BJ (cell line): ENCODE measurements at regions not wholly inside any gene's neighbourhood (a gene's known extent, or its start where the extent isn't known, plus 50 kb on each side); places are given as distances from the start of the nearest gene placed in this dataset.

ENCODE experiments used
- CTCF ChIA-PET: fragments of 350-600 bp; formaldehyde crosslinking; extraction: SDS; loops from one replicate; lab custom pipeline; 2021; ENCODE audit warnings: antibody characterized with exemption, inconsistent platforms; lab: Yijun Ruan, JAX
- POLR2A ChIA-PET: fragments of 300-600 bp; sonication (Branson Sonifier 250); formaldehyde crosslinking; extraction: SDS; loops from one replicate; lab custom pipeline; 2021; ENCODE audit warnings: antibody characterized with exemption; lab: Charles Lee
- DNase-seq: peaks from one replicate; pipeline ENCODE4 v3.0.0-alpha.2; 2011; ENCODE audit warnings: low read depth
- H3K27me3 ChIP-seq: 2 replicates; pipeline ENCODE4 v1.6.0; 2011; ENCODE audit warnings: low read length; ENCODE audit not compliant: control insufficient read depth, insufficient read depth
- H3K36me3 ChIP-seq: 2 replicates; pipeline ENCODE4 v1.5.1; 2011; ENCODE audit warnings: low read length; ENCODE audit not compliant: control insufficient read depth, insufficient read depth
- H3K4me3 ChIP-seq: 2 replicates; pipeline ENCODE4 v1.5.1; 2011; ENCODE audit warnings: low read depth, mild to moderate bottlenecking, control low read depth, low read length
- TF ChIP-seq, protein P1 (sequence below): IDR thresholded peaks from 2 replicates; pipeline ENCODE4 v1.5.1; 2011; ENCODE audit warnings: low read depth, mild to moderate bottlenecking, control low read depth, inconsistent platforms, low read length, moderate library complexity; ENCODE audit not compliant: insufficient read depth

DNA sequence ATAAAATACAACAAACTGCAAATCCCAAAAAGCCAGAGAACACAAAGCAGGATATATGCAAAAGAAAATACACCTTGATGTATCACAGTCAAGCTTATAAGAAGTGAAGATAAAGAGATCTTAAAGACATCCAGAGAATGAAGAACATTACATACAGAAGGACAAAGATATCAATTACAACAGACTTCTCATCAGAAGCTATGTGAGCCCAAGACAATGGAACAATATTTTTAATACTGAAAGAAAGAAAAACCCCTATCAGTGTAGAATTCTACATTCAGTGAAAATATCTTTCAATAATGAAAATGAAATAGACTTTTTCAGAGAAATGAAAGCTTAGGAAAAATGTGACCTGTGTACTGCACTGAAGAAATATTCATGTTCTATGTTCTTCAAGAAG is 104.5 kb upstream of the PHACTR3 start:
- POLR2A ChIA-PET = no interaction called here
- TF ChIP-seq, protein P1, sequence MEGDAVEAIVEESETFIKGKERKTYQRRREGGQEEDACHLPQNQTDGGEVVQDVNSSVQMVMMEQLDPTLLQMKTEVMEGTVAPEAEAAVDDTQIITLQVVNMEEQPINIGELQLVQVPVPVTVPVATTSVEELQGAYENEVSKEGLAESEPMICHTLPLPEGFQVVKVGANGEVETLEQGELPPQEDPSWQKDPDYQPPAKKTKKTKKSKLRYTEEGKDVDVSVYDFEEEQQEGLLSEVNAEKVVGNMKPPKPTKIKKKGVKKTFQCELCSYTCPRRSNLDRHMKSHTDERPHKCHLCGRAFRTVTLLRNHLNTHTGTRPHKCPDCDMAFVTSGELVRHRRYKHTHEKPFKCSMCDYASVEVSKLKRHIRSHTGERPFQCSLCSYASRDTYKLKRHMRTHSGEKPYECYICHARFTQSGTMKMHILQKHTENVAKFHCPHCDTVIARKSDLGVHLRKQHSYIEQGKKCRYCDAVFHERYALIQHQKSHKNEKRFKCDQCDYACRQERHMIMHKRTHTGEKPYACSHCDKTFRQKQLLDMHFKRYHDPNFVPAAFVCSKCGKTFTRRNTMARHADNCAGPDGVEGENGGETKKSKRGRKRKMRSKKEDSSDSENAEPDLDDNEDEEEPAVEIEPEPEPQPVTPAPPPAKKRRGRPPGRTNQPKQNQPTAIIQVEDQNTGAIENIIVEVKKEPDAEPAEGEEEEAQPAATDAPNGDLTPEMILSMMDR = no peak
- H3K36me3 ChIP-seq = no peaks in the 10 kb centered on the region
- no peak for DNase-seq
- H3K4me3 ChIP-seq = no peak overlapping the region
- CTCF ChIA-PET = interaction anchor here (1.4 kb wide), 1 partner anchor 20 kb away, joined by 8 read pairs; no protein-coding TSS in a partner anchor
- no peaks in the 10 kb centered on the region for H3K27me3 ChIP-seq

DNA sequence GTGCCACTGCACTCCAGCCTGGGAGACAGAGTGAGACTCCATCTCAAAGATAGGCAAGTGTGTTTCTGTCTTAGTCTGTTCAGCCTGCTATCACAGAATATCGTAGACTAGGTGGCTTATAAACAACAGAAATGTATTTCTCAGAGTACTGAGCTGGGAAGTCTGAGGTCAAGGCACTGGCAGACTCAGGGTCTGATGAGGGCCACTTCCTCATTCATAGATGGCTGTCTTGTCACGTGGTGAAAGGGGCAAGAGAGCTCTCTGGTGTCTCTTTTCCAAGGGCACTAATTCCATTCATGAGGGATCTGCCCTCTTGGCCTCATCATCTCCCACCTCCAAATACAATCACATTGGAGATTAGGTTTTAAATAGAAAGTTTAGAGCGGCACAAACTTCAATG is 95.6 kb upstream of the PHACTR3 start:
- ChIA-PET POLR2A (no interaction called here), CTCF (interaction anchor here (1.1 to 1.9 kb wide), 3 partner anchors 13 to 37 kb away, joined by 4 to 10 read pairs (median 5); no protein-coding TSS in a partner anchor)
- no peaks in the 10 kb centered on the region for H3K36me3 ChIP-seq
- TF ChIP-seq, protein P1 = no peak
- H3K27me3 ChIP-seq = no peaks in the 10 kb centered on the region
- no peak for DNase-seq
- H3K4me3 ChIP-seq = no peak overlapping the region

DNA sequence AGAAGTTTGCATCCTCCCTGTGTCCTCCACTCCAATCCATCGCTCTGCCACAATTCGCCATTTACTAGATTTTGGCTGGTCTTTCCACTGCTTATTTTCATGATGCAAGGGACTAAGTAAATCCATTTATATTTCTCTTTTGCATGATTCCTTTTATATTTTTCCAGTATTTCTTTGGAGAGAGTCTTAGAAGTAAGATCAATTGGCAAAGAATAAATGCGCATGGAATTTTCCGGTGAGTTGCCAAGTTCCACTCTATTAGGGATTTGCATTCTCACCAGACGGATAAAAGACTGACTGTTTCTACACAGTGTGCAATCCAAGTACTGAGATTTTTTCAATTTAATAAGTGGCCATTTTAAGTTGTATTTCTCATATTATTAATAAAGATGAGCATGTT is 91.7 kb upstream of the PHACTR3 start:
- DNase-seq = no peak
- TF ChIP-seq, protein P1 = no peak

DNA sequence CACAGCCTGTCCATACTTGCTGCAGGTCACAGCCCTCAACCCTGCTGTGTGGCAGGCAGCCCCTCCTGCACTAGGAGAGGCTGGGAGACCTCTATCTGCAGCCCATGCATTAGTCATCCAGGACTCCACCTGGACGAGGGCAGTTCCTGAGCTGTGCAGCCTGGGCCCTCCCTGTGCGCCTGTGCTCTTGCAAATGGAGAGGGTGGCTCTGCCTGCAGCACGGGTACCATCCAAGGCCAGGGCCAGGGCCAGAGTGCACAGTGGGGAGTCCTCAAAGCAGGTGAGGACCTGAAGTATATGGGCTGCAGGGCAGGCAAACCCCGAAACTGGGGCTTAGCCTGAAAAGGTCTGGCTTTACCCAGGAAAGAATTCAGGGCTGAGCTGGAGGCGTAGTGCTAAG is 89.8 kb upstream of the PHACTR3 start:
- ChIA-PET CTCF (interaction anchor here (2.2 to 4.5 kb wide), 2 partner anchors 12 to 19 kb away, joined by 9 to 39 read pairs; no protein-coding TSS in a partner anchor), POLR2A (no interaction called here)
- Histone ChIP-seq H3K27me3 (no peaks in the 10 kb centered on the region), H3K36me3 (no peaks in the 10 kb centered on the region), H3K4me3 (no peak overlapping the region)
- no peak for DNase-seq
- TF ChIP-seq, protein P1 = no peak

More for the DNA sequence above, 91.7 kb upstream of the PHACTR3 start:
- ChIA-PET CTCF (interaction anchor here (4.5 kb wide), 1 partner anchor 14 kb away, joined by 39 read pairs; no protein-coding TSS in a partner anchor), POLR2A (no interaction called here)
- no peak overlapping the region for H3K4me3 ChIP-seq
- no peaks in the 10 kb centered on the region for H3K27me3 ChIP-seq
- H3K36me3 ChIP-seq = no peaks in the 10 kb centered on the region

DNA sequence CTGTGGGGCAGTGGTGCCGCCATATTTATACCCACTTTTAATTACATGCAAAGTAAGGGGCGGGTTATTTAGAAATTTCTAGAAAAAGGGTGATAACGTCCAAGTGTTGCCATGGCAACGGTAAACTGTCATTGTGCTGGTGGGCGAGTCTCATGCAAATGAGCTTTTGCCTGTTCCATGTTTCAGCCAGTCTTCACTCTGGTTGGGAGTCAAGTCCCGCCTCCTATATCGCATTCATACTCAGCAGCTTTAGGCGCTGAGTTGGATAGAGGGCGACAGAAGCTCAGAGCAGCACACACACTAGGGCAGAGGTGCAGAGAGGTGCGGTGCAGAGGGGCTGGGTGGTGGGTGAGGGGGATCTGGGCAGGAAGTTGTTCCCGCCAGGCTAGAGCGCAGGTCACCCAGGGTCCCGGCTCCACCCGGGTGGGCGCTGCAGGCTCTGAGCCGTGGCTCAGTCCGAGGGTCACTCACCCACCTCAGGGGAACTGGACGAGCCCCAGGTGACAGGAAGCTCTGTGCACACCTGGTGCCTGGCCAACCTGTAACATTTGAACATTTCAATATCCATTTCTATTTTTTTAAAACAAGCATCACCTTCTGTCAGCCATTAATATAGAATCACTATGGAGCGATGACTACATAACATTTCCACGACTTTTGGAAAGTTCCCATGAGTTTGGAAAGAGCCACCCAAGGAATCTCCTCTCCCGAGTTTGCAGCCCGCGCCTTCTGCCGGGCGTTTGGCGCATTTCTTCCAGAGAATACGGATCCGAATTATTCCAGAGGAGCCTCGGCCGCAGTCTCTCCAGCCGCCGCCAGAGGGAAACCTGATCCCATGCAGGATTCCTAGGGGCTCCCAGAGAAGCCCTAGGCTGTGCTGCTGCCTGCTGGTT is 89.1 kb upstream of the PHACTR3 start:
- no peaks in the 10 kb centered on the region for H3K36me3 ChIP-seq
- no peaks in the 10 kb centered on the region for H3K27me3 ChIP-seq
- no peak for DNase-seq
- no peak overlapping the region for H3K4me3 ChIP-seq
- ChIA-PET CTCF (interaction anchor here (0.6 to 4.5 kb wide), 3 partner anchors 11 to 1642 kb away, joined by 3 to 39 read pairs (median 9); no protein-coding TSS in a partner anchor), POLR2A (no interaction called here)
- TF ChIP-seq, protein P1 = peak; percentile 88
